ENCODE measurements at regions not wholly inside any gene's neighbourhood (a gene's known extent, or its start where the extent isn't known, plus 50 kb on each side); places are given as distances from the start of the nearest gene placed in this dataset.

- TF ChIP-seq CTCF (conservative IDR thresholded peaks at IDR 0.05): no peak
- no peak for TF ChIP-seq EZH2 (IDR thresholded peaks at IDR 0.05; ENCODE audit: low read depth)
Observed at GRCh38 chr6:142697922-142698321, 247.1 kb downstream of the HIVEP2 start.

All from PC-9 (cell line).